Upper lobe of left lung (tissue), 4 donors: ENCODE measurements at regions not wholly inside any gene's neighbourhood (a gene's known extent, or its start where the extent isn't known, plus 50 kb on each side); places are given as distances from the start of the nearest gene placed in this dataset.

Experiments
- EP300 ChIP-seq, 4 donors: sonication (generic); formaldehyde crosslinking; IDR thresholded peaks; one replicate each; pipeline ENCODE4 v1.5.1; 2017; ENCODE audit warnings: antibody characterized with exemption in 4 of 4, control low read depth in 2 of 4
- POLR2A ChIP-seq, 4 donors: fragments of 450-650 bp; IDR thresholded peaks; one replicate each; pipeline ENCODE4 v1.5.1; 2016 to 2017; ENCODE audit warnings: antibody characterized with exemption in 4 of 4, mild to moderate bottlenecking in 2 of 4
- POLR2AphosphoS5 ChIP-seq, 2 donors: sonication (generic); formaldehyde crosslinking; IDR thresholded peaks; one replicate each; pipeline ENCODE4 v1.5.1; 2017; ENCODE audit warnings: antibody characterized with exemption in 2 of 2
- TF ChIP-seq, protein P1 (sequence below), 6 experiments: fragments of 450-650 bp in 4 of 6; fragments of 200-600 bp in 2 of 6; sonication (generic) in 2 of 6; IDR thresholded peaks; one replicate each; pipeline ENCODE4 v1.5.1; 2016 to 2019; ENCODE audit warnings: antibody characterized with exemption in 6 of 6

DNA sequence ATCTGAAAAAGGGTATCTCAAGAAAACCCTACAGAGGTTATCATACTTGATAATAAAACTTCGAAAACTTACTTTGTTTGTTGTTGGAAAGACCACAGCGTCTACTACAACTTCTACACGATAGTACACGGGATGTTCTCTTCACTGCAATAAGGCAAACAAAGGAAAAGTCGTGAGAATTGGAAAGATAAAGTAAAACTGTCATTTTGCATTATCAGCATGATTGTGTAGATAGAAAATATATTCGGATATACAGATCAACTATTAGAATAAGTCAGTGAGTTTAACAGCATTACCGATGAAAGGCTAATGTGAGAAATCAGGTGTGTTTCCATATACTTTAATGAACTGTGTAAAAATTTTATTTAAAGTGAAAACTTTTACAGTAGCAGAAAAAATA, 287.4 kb downstream of the KLF6 start:
- TF ChIP-seq, protein P1, sequence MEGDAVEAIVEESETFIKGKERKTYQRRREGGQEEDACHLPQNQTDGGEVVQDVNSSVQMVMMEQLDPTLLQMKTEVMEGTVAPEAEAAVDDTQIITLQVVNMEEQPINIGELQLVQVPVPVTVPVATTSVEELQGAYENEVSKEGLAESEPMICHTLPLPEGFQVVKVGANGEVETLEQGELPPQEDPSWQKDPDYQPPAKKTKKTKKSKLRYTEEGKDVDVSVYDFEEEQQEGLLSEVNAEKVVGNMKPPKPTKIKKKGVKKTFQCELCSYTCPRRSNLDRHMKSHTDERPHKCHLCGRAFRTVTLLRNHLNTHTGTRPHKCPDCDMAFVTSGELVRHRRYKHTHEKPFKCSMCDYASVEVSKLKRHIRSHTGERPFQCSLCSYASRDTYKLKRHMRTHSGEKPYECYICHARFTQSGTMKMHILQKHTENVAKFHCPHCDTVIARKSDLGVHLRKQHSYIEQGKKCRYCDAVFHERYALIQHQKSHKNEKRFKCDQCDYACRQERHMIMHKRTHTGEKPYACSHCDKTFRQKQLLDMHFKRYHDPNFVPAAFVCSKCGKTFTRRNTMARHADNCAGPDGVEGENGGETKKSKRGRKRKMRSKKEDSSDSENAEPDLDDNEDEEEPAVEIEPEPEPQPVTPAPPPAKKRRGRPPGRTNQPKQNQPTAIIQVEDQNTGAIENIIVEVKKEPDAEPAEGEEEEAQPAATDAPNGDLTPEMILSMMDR (IDR thresholded peaks at IDR 0.05) = no peak
- TF ChIP-seq POLR2AphosphoS5 (IDR thresholded peaks at IDR 0.05) (no peak), EP300 (IDR thresholded peaks at IDR 0.05) (no peak), POLR2A (IDR thresholded peaks at IDR 0.05) (no peak)
